ENCODE measurements at regions not wholly inside any gene's neighbourhood (a gene's known extent, or its start where the extent isn't known, plus 50 kb on each side); places are given as distances from the start of the nearest gene placed in this dataset.

DNA sequence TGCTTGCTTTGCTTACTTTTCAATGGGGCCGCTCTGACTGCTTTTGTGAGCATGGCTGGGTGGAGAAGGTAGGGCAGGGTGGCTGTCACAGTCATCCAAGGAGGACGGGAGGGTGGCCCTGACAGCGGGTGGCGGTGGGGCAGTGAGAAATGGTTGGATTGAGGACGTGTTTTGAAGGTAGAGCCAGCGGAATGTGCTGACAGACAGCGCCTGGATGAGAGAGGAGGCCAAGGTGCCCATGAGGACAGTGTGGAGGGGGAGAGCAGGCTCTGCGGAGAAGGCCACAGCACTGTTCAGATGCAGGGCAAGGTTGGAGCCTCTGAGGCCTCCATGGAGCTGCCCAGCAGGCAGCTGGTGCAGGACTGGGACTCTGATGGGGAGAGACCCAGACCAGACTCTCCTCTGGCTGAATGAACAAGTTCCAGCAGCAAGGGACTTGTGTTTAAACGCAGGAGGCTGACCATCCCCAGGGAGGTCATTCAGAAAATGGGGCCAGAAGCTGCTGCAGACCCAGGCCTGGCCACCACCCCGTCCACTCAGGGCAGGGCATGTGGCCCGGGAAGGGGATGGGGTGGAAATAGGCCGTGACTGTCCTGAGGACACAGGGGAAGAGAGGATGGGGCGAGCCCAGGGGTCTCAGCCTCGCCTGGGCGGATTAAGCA is 120.3 kb upstream of the PRR20G start:
- TF ChIP-seq, protein P1, sequence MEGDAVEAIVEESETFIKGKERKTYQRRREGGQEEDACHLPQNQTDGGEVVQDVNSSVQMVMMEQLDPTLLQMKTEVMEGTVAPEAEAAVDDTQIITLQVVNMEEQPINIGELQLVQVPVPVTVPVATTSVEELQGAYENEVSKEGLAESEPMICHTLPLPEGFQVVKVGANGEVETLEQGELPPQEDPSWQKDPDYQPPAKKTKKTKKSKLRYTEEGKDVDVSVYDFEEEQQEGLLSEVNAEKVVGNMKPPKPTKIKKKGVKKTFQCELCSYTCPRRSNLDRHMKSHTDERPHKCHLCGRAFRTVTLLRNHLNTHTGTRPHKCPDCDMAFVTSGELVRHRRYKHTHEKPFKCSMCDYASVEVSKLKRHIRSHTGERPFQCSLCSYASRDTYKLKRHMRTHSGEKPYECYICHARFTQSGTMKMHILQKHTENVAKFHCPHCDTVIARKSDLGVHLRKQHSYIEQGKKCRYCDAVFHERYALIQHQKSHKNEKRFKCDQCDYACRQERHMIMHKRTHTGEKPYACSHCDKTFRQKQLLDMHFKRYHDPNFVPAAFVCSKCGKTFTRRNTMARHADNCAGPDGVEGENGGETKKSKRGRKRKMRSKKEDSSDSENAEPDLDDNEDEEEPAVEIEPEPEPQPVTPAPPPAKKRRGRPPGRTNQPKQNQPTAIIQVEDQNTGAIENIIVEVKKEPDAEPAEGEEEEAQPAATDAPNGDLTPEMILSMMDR (IDR thresholded peaks at IDR 0.05) = no peak
- H3K9me3 ChIP-seq = no peaks in the 10 kb centered on the region
- peak in 1 of 2 donors; percentile 49 for DNase-seq
- H3K4me1 ChIP-seq = peaks cover 0 to 7% (median 0%) of the 10 kb centered on the region in 4 donors
- intact Hi-C loops (cut with DNase I; ENCODE audit: low total_unique reads) = no loop called here
- H3K27me3 ChIP-seq = peaks cover 0 to 52% of the 10 kb centered on the region in 2 donors
- H3K36me3 ChIP-seq = no peaks in the 10 kb centered on the region
- no peak overlapping the region for H3K27ac ChIP-seq
- H3K4me3 ChIP-seq = no peak overlapping the region

DNA sequence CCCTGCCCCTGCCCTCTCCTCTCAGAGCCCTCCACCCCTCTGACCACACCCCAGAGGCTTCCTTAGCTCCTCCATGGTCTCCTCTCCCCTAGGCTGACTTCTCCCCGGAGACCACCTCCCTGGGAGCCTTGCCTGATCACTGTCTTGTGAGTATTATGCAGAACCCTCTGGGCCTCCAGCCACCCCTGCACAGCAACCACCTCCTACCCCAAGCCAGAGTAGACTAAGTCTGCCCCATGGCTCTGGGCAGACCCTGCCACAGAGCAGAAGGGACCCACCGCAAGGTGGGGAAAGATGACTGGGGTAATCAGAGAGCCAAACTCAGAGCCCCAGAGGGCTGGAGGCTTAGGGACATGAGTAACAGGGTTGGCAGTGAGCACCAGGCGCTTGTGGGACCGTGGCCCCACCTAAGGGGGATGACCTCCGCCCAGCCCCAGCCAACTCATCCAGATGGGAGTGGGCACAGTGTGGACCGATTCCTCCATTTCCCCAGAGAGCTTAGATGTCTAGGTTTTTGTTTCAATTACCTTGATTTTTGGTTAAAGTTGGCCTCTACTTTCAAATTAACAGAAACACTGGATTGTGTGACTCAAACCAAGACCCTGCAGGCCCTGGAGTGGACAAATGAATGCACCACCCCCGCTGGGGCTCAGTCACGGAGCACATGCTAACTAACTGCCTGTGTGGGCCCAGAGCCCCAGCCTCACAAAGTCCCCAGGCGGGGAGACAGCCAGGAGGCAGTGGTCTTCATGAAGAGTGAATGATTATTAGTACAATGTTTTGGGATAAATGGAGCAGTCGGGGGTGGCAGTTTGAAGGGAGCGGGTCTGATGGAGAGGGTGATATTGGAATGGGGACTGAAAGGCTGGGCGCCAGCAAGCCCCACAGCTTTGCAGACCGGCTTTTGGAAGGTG is 119.4 kb upstream of the PRR20G start:
- Histone ChIP-seq H3K36me3 (no peaks in the 10 kb centered on the region), H3K9me3 (no peaks in the 10 kb centered on the region), H3K27ac (no peak overlapping the region), H3K4me1 (peaks cover 0 to 7% (median 0%) of the 10 kb centered on the region in 4 donors), H3K4me3 (no peak overlapping the region), H3K27me3 (peaks cover 0 to 44% of the 10 kb centered on the region in 2 donors)
- intact Hi-C loops (cut with DNase I; ENCODE audit: low total_unique reads) = no loop called here
- TF ChIP-seq, protein P1 (IDR thresholded peaks at IDR 0.05) = no peak
- peak in 1 of 2 donors; percentile 53 for DNase-seq

DNA sequence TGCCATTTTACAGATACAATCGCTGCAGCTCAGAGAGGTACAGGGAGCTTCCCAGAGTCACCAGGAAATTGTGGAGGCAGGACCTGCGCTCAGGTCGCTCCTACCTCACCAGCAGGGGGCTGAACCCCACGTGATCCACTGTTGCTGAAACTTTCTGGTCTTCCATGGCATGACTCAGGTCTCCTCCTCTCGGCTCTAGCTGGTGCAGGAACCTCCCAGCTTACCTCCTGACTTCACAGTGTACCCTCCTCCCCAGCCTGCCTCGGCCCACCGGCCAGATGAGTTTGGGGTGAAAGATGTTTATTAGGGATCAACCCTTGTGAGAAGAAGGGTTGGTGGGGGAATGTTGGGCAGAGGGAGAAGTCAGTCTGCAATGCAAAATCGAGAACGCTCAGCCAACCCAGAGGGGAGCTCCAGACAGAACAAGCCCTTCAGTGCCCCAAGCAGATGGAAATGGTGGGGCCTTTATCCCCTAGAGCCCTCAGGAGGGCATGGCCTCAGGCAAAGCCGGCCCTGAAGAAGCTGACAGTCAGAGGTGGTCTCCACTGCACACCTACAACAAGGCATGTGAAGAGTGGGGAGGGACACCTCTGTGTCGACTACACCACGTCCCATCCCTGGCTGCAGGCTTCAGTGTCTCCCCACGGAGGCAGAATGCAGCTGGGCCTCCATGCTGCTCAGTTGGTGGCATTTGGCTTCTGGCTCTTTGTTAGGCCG is 118.6 kb upstream of the PRR20G start:
- no peak overlapping the region for H3K27ac ChIP-seq
- intact Hi-C loops (cut with DNase I; ENCODE audit: low total_unique reads) = no loop called here
- peak in 1 of 2 donors; percentile 42 for DNase-seq
- no peak overlapping the region for H3K4me3 ChIP-seq
- peaks cover 0 to 45% of the 10 kb centered on the region in 2 donors for H3K27me3 ChIP-seq
- H3K36me3 ChIP-seq = no peaks in the 10 kb centered on the region
- no peaks in the 10 kb centered on the region for H3K9me3 ChIP-seq
- TF ChIP-seq, protein P1 (IDR thresholded peaks at IDR 0.05) = no peak
- peaks cover 0 to 7% (median 0%) of the 10 kb centered on the region in 4 donors for H3K4me1 ChIP-seq

DNA sequence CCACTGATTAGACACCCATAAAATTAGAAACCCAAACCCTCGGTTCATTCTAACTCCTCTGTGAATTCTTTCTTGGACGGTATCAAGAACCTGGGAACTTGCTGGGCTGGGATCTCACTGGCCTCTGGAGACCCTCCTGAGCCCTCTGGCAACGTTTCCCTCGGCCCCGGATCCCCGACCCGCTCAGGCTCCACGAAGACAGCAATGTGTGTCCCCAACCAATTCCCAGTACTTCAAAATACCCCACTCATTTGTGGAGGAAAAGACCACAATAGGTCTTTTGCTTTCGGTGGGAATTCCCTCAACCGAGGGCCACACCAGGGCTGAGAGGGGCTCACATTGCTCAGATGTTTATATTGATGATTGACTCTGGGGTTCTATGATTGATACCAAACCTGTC is 117.9 kb upstream of the PRR20G start:
- Histone ChIP-seq H3K4me1 (peaks cover 0 to 7% (median 0%) of the 10 kb centered on the region in 4 donors), H3K27me3 (peaks cover 0 to 40% of the 10 kb centered on the region in 2 donors), H3K27ac (no peak overlapping the region), H3K9me3 (no peaks in the 10 kb centered on the region), H3K36me3 (no peaks in the 10 kb centered on the region), H3K4me3 (no peak overlapping the region)
- intact Hi-C loops (cut with DNase I; ENCODE audit: low total_unique reads) = no loop called here
- DNase-seq = peak in 1 of 2 donors; percentile 37
- TF ChIP-seq, protein P1 (IDR thresholded peaks at IDR 0.05) = no peak

DNA sequence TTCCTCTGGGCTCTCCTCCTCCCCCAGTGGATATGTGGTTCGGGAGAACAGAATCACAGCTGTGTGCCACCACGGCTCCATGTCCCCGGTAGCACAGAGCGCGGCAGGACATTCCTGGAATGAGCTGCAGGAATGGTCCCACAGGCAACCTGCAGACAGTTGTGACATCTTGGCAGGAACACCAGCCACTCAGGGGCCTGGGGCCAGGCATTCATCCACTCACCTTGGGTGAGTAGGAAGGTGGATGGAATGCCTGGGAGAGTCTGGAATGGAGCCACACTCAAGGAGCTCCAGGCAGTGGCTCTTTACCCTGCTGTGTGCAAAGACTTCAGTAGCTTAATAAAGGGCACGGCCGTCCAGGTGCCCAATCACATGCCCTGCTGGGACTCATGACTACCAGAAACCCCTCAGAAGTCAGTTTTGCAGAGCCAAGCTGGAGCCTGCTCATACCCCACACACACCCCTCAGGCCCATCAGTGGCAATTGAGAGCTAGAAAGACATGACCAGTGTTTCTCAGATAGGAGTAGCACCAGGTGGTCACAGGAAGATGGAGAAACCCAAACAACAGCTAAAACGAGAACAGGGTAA is 117.3 kb upstream of the PRR20G start:
- no peak overlapping the region for H3K4me3 ChIP-seq
- intact Hi-C loops (cut with DNase I; ENCODE audit: low total_unique reads) = no loop called here
- H3K27ac ChIP-seq = no peak overlapping the region
- no peaks in the 10 kb centered on the region for H3K36me3 ChIP-seq
- H3K9me3 ChIP-seq = no peaks in the 10 kb centered on the region
- peak in 1 of 2 donors; percentile 58 for DNase-seq
- H3K4me1 ChIP-seq = peaks cover 0 to 7% (median 0%) of the 10 kb centered on the region in 4 donors
- H3K27me3 ChIP-seq = peaks cover 0 to 40% of the 10 kb centered on the region in 2 donors
- TF ChIP-seq, protein P1 (IDR thresholded peaks at IDR 0.05) = no peak
